Stimulated activated CD4-positive, alpha-beta T cell treated with anti-CD3 and anti-CD28 coated beads, TNF-alpha, amount 100 ng/mL, for 48 hours (primary cell): ENCODE measurements at regions not wholly inside any gene's neighbourhood (a gene's known extent, or its start where the extent isn't known, plus 50 kb on each side); places are given as distances from the start of the nearest gene placed in this dataset.

Source experiments
- DNase-seq, 3 donors: peaks; one replicate each; pipeline ENCODE4 v3.0.0-alpha.2; 2020; ENCODE audit warnings: low read depth in 3 of 3

DNA sequence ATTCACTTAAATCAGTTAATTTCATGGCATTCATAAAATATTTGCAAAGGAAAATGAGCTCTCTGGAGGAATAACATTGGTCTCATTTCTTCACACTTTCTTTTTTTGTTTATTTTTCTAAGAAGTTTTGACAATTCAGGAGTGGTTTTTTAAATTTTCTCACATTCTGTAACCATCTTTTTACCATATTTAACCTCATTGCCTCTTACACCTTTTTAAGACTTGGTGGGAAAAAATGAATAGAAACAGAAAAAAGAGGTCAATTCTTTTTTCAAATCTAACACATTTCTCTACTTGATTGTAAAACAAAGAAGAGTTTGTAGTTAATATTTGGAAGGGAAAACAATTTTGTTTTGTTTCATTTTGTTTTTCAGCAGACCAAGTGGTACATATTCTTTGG is 1034.7 kb upstream of the RAG2 start:
- no peak for DNase-seq

DNA sequence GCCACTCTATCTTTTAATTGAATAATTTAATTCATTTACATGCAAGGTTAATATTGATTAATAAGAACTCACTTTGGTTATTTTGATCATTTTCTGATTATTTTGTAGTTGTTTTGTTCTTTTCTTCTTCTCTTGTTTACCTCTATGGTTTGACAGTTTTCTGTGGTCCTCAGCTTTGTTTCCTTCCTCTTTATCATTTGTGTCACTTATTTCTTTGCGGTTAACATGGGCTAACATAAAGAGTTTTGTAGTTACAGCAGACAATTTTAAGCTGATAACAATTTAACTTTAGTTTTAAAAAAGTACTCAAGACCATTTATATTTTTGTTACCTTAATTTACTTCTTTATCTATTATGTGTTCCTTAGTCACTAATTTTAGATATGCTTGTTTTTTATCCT is 1032.8 kb upstream of the RAG2 start:
- DNase-seq: no peak

- no peak for DNase-seq
Observed at GRCh38 chr11:37623778-37624177, 1025.7 kb upstream of the RAG2 start.

DNA sequence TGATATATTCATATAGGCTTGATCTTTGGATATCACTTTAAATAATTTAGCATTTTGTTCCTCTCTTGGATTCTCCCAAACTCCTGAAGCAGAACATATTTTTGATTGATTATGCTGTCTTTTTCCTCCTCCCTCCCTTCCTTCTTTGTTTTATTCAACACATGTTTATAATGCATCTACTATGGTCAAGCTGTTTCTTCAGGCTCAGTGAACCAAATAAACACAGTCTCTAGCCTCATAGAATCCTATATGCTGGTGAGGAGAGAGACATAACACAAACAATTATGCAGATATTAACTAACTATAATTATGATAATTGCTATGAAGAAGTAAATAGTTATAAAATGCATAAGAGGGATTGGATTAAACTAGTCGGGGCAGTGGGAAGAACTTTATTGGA is 1023.6 kb upstream of the RAG2 start:
- DNase-seq: no peak

- no peak for DNase-seq
Observed at GRCh38 chr11:37616291-37616690, 1018.3 kb upstream of the RAG2 start.

- no peak for DNase-seq
Observed at GRCh38 chr11:37613031-37613430, 1015.0 kb upstream of the RAG2 start.

- DNase-seq: no peak
Observed at GRCh38 chr11:37612146-37612545, 1014.1 kb upstream of the RAG2 start.

GRCh38 chr11:37605229-37605628 is 1007.2 kb upstream of the RAG2 start:
- no peak for DNase-seq

- no peak for DNase-seq
Observed at GRCh38 chr11:37598381-37598780, 1000.3 kb upstream of the RAG2 start.

- no peak for DNase-seq
Observed at GRCh38 chr11:37597776-37598175, 999.7 kb upstream of the RAG2 start.

- no peak for DNase-seq
Observed at GRCh38 chr11:37595845-37596244, 997.8 kb upstream of the RAG2 start.

GRCh38 chr11:37574361-37574760 is 976.3 kb upstream of the RAG2 start:
- no peak for DNase-seq

DNA sequence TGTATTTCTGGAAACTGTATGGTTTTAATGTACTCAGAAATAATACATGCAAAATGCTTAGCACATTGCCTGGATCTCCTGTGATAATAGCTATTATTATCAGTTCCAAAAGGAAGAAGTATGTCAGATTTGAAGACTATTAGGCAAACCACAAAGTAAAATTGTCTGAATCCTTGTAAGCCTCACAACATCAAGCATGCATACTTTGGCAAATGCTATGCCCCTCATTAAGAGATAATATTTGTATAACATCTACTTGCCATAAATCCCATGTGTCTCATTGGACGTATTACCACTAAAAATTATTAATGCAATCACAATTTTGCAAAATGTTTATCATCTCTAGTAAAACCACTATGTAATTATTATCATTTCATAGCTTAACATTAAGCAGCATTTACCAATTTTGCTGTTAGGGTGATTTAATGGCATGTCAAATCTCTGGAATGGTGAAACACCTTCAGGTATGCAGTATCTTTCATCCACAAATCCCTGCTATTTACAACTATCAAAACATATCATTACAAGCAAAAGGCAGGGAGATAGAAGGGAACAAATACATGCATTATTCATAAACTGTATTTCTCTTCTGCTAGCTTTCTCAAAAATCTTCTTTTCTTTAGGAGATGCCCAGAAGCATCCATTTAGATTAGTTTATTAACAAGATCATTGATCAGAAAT is 974.6 kb upstream of the RAG2 start:
- DNase-seq: no peak

DNA sequence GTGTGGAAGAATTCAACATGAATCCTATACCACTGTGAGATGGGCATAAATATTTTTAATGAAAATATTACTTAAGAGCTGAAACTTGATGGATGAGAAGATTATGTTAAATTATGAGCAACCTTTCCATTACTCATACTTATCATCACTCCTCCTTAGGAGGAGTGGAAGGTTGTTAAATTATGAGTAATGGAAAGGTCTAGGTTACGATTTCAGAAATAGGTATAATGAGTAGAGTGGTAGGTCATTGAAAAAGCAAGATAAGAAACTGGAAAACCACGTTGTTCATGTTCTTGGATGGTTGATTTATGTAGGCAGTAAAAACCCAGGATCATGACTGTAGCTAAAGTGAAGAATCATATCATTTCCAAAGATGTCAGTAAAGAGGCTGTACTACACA is 973.2 kb upstream of the RAG2 start:
- DNase-seq: no peak

GRCh38 chr11:37560991-37561390 is 963.0 kb upstream of the RAG2 start:
- no peak for DNase-seq

DNA sequence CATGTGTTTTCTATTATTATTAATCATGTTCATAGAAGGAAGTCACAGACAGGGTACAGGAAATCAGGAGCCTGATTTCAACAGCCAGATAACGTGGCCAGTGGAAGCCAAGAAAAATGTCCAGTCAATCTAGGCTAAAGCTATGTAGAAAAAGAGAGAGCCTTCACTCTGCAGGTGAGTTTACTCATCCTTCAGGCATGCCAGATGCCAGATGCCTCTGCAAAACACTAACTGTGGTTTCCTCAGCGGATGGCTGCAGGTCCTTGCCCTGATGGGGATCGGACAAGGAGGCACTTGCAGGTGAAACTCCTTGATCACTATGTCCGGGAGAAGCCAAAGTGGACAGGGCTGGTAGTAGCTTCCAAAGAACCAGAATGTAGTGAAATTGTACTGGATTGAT is 962.3 kb upstream of the RAG2 start:
- DNase-seq: no peak

- no peak for DNase-seq
Observed at GRCh38 chr11:37558619-37559210, 960.7 kb upstream of the RAG2 start.

DNA sequence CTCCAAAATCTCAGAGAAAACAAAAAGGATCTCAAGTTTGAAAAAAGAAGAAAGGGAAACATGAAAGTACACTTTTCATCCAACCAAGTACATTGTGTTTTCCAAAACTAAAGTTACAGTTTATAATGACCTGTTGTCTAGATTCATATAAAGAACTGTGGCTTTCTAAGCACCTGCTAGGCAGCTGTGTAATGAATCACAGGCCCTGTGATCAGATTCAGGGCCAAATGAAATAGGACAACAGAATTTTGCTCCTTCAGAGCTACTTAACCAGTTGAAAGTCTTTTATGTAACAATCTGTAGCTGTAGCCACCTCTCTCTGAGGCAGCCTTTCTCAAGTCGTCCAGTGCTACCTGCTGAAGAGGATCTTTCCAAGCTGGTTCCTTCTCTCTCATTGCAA is 960.0 kb upstream of the RAG2 start:
- DNase-seq: no peak

GRCh38 chr11:37552284-37552683 is 954.2 kb upstream of the RAG2 start:
- no peak for DNase-seq

- no peak for DNase-seq
Observed at GRCh38 chr11:37544491-37544890, 946.5 kb upstream of the RAG2 start.

DNA sequence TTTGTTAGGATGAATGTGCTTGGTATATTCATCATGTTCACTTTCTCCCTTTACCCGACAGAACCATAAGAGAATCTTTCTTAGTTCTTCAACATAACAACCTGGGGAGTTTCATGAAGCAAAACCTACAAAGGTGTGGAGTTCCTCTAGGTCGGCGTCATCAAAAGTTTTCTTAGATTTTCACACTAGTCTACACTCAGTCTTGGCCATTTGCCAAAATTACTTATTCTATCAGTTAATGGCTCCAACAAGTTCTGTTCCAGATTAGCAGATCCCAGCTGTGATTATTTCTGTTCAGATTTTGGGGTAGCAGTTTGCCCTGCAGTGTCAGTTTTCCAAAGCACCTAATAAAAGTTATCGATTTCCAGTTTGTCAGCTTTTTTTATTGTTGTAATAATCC is 935.8 kb upstream of the RAG2 start:
- DNase-seq: no peak

DNA sequence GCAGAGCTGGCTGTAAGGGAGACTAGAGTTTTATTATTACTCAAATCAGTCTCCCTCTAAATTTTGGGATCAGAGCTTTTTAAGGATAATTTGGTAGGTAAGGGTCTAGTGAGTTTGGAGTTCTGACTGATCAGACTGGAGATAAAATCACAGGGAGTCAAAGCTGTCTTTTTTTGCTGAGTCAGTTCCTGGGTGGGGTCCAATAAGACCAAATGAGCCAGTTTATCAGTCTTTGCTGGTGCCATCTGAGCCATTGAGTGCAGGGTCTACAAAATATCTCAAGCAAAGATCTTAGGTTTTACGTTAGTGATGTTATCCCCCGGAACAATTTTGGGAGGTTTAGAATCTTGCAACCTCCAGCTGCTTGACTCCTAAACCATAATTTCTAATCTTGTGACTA is 935.1 kb upstream of the RAG2 start:
- no peak for DNase-seq

DNA sequence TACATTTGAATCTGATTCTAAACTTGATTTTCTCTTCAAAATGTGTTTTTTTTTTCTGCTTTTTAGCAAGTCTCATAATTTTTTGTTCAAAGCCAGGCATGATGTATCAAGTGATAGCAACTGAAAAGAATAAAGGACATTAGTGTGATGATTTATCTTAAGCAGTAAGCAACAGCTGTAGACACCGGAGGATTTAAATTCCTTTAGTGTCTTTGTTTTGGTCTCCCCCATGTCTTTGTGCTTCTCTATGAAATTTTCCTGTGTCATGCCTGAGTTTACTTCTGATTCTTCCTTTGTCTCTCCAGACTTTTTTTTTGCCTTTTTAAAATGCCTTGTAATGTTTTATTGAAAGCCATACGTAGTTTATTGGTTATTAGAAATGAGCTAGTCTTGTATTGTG is 934.2 kb upstream of the RAG2 start:
- DNase-seq: no peak

DNA sequence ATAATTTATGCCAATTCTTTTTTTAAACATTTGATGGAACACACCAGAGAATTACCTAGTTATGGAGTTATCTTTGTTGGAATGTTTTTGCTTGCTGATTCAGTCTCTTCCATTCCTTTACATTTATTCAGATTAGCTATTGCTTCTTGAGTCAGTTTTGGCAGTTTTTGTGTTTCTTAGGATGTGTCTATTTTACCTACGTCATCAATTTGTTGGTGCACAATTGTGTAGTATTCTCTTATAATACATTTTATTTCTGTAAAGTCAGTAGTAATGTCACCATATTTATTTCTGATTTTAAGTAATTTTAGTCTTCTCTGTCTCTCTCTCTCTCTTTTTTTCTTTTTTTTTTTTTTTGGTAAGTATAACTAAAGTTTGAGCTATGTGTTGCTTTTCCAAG is 929.5 kb upstream of the RAG2 start:
- no peak for DNase-seq
